ENCODE measurements at regions not wholly inside any gene's neighbourhood (a gene's known extent, or its start where the extent isn't known, plus 50 kb on each side); places are given as distances from the start of the nearest gene placed in this dataset.

DNA sequence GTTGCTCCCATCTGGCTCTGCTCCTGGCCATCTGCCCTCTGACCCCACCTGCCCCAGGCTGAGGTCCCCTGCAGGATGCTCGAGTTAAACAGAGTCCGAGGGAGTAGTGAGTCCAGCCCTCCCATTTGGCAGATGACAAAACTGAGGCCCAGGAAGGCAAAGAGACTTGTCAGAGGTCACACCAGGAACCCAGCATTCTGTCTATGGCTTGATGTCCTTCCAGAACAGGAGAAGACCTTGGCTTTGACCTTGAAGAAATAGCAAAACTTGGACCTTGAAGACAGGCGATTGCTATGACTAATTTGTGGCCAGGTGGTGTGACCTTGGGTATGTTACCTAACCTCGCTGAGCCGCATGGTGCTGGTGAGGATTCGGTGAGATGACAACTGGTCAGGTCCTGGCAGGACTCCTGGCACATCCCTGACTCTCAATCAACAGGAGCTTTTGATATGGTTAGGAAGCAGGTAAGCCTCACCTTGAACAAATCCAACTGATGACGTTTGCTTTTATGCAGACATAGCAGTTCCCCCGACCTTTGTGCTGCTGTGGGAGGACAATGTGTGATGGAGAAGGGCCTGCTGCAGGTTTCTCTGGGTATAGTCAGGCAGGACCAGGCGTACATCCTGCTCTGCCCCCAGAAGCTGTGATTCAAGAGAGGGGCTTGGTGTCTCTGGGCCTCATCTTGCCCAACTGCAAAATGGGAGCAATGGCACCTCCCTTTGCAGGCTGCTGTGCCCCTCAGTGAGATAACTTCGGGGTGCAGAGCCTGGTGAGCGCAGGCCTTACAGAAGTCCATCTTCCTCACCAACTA lies 198.7 kb downstream of the C9orf50 start:
- peaks cover 0 to 12% (median 2%) of the 10 kb centered on the region in 12 donors for H3K4me1 ChIP-seq
- H3K4me3 ChIP-seq: no peak overlapping the region
- peaks cover 0 to 5% (median 0%) of the 10 kb centered on the region in 12 donors for H3K9me3 ChIP-seq
- no peak for DNase-seq
- intact Hi-C loops (cut with DNase I): no loop called here
- no peak for ATAC-seq
- H3K27ac ChIP-seq: no peak overlapping the region
- TF ChIP-seq, protein P1, sequence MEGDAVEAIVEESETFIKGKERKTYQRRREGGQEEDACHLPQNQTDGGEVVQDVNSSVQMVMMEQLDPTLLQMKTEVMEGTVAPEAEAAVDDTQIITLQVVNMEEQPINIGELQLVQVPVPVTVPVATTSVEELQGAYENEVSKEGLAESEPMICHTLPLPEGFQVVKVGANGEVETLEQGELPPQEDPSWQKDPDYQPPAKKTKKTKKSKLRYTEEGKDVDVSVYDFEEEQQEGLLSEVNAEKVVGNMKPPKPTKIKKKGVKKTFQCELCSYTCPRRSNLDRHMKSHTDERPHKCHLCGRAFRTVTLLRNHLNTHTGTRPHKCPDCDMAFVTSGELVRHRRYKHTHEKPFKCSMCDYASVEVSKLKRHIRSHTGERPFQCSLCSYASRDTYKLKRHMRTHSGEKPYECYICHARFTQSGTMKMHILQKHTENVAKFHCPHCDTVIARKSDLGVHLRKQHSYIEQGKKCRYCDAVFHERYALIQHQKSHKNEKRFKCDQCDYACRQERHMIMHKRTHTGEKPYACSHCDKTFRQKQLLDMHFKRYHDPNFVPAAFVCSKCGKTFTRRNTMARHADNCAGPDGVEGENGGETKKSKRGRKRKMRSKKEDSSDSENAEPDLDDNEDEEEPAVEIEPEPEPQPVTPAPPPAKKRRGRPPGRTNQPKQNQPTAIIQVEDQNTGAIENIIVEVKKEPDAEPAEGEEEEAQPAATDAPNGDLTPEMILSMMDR (IDR thresholded peaks at IDR 0.05): no peak
- no peak for TF ChIP-seq POLR2A (IDR thresholded peaks at IDR 0.05)
- no peaks in the 10 kb centered on the region for H3K36me3 ChIP-seq
- no peaks in the 10 kb centered on the region for H3K27me3 ChIP-seq
- WGBS, 4 donors: 84 to 93% (median 85%) methylated on average over 8 to 11 of the region's 11 CpGs

DNA sequence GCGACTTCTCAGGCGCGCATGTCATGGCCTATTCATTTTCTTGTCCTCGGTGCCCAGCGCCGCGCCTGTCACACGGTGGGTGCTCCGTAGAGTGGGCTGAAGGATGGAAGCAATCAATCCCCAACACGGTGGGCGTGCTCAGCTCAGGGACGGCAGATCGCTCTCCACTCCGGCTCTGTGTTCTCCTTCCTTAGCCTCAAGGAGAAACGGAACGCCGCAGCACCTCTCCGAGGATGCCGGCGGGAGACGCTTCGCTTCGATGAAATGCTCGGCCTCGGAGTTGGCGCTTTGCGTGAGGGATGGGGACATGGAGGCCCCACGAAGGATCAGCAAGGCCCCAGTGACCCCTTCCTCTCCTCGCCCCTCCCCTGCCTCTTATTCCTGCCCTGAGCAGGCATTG lies 199.5 kb downstream of the C9orf50 start:
- no peak for TF ChIP-seq POLR2A (IDR thresholded peaks at IDR 0.05)
- TF ChIP-seq, protein P1 (IDR thresholded peaks at IDR 0.05): no peak
- ATAC-seq (no peak), DNase-seq (no peak)
- Histone ChIP-seq H3K27me3 (no peaks in the 10 kb centered on the region), H3K27ac (no peak overlapping the region), H3K4me1 (peaks cover 0 to 17% (median 3%) of the 10 kb centered on the region in 12 donors), H3K9me3 (peaks cover 0 to 5% (median 0%) of the 10 kb centered on the region in 12 donors), H3K36me3 (no peaks in the 10 kb centered on the region), H3K4me3 (no peak overlapping the region)
- 87 to 92% (median 90%) methylated on average over 19 to 29 of the region's 29 CpGs for WGBS, 4 donors
- intact Hi-C loops (cut with DNase I): no loop called here

DNA sequence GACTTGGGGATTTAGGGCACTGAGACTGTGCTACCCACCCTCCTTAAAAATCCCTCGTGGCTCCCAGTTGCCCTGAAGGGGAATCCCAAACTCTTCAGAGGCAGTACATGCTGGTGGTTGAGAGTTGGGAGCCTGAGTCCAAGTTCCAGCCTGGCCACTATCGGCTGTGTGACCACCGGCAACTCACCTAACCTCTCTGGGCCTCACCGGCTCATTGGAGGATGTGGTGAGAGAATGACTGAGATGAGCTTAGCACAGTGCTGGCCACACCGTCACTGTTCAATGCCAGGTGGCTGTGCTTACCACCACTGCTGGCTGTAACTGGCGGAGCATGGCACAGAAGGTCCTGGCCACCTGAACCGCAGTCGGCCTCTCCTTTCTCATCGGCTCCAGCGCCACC lies 200.2 kb downstream of the C9orf50 start:
- H3K4me1 ChIP-seq: peaks cover 0 to 22% (median 6%) of the 10 kb centered on the region in 12 donors
- H3K9me3 ChIP-seq: peaks cover 0 to 5% (median 0%) of the 10 kb centered on the region in 12 donors
- no peak for TF ChIP-seq POLR2A (IDR thresholded peaks at IDR 0.05)
- TF ChIP-seq, protein P1 (IDR thresholded peaks at IDR 0.05): no peak
- H3K27me3 ChIP-seq: no peaks in the 10 kb centered on the region
- WGBS, 4 donors: 88 to 97% (median 96%) methylated on average over 9 to 10 of the region's 10 CpGs
- no peak overlapping the region for H3K27ac ChIP-seq
- no peak overlapping the region for H3K4me3 ChIP-seq
- no peak for ATAC-seq
- DNase-seq: no peak
- intact Hi-C loops (cut with DNase I): no loop called here
- no peaks in the 10 kb centered on the region for H3K36me3 ChIP-seq

DNA sequence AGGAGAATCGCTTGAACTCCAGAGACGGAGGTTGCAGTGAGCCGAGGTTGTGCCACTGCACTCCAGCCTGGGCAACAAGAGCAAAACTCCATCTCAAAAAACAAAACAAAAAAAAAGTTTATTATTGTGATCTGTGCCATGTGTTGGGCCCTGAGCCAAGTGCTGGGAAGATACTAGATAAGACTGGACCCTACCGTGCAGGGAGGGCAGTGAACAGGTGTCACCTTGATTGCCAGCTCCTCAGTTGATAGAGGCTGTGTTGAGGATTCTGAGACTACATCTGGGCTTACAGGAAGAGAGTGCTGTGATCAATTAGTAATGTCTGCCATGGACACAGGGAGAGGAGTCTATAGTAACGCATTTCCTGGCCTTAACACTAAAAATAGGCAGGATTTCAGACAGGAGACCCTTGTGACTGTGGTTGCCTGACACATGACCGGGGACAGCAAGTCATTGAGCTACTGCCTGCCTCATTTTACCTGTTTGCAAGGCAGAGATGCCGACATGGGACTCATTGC lies 201.5 kb downstream of the C9orf50 start:
- Histone ChIP-seq H3K27me3 (no peaks in the 10 kb centered on the region), H3K27ac (no peak overlapping the region), H3K4me3 (no peak overlapping the region), H3K9me3 (peaks cover 0 to 5% (median 0%) of the 10 kb centered on the region in 12 donors), H3K4me1 (peaks cover 0 to 34% (median 17%) of the 10 kb centered on the region in 12 donors), H3K36me3 (no peaks in the 10 kb centered on the region)
- 80 to 83% (median 81%) methylated on average over 7 of the region's 7 CpGs for WGBS, 4 donors
- peak in 1 of 5 donors; percentile 6 for DNase-seq
- intact Hi-C loops (cut with DNase I): loop anchor here in 6 of 10 donors (5.0 to 10.0 kb wide), 5 partner anchors 38 to 245 kb away; partner anchors contain the start of gene IER5L (in 2 of the 6)
- ATAC-seq: no peak
- TF ChIP-seq, protein P1 (IDR thresholded peaks at IDR 0.05): no peak
- no peak for TF ChIP-seq POLR2A (IDR thresholded peaks at IDR 0.05)

Data from heart left ventricle (tissue), 16 donors.